Keratinocyte (primary cell): ENCODE measurements at regions not wholly inside any gene's neighbourhood (a gene's known extent, or its start where the extent isn't known, plus 50 kb on each side); places are given as distances from the start of the nearest gene placed in this dataset.
"Not testable (repeated sequence)": the region's sequence is repeated elsewhere in the genome, so short reads cannot be mapped to it uniquely, and the experiment has no call there.

Source experiments
- CTCF ChIP-seq, 3 experiments: IDR thresholded peaks in 1 of 3; conservative IDR thresholded peaks in 1 of 3; optimal IDR thresholded peaks in 1 of 3; 2 replicates in 2 of 3; 3 replicates in 1 of 3; pipeline versions ENCODE3 to v1.5.1; 2011; ENCODE audit warnings: low read length in 3 of 3, mild to moderate bottlenecking in 3 of 3, moderate library complexity in 2 of 3, control low read depth in 1 of 3, inconsistent platforms in 1 of 3; ENCODE audit not compliant: insufficient read depth in 2 of 3; ENCODE audit errors: extremely low read depth in 1 of 3
- EZH2 ChIP-seq: IDR thresholded peaks from one replicate; pipeline ENCODE4 v1.6.1; 2012; ENCODE audit warnings: inconsistent platforms, mild to moderate bottlenecking, low read length, moderate library complexity

- TF ChIP-seq CTCF (optimal IDR thresholded peaks at IDR 0.05 in 1 of 3, IDR thresholded peaks at IDR 0.05 in 1 of 3, conservative IDR thresholded peaks at IDR 0.05 in 1 of 3; ENCODE audit: extremely low read depth in 1 of 3, insufficient read depth in 2 of 3, low read length in 3 of 3); EZH2: not testable (repeated sequence)
These were observed 215.0 kb downstream of the DLEU7 start for GRCh38 chr13:50628512-50628911.
